ENCODE measurements at regions not wholly inside any gene's neighbourhood (a gene's known extent, or its start where the extent isn't known, plus 50 kb on each side); places are given as distances from the start of the nearest gene placed in this dataset.

- ChIA-PET CTCF (interaction anchor here (0.6 kb wide), 1 partner anchor 1480 kb away, joined by 4 read pairs; no protein-coding TSS in a partner anchor), POLR2A (no interaction called here)
- DNase-seq (ENCODE audit: extremely low spot score), result no peak
- no peak for TF ChIP-seq CTCF (IDR thresholded peaks at IDR 0.05; ENCODE audit: control extremely low read depth, extremely low read depth, low read depth, missing control alignments)
These were observed 89.7 kb downstream of the SPANXN4 start for GRCh38 chrX:143115466-143115865.

- DNase-seq (ENCODE audit: extremely low spot score), result no peak
- CTCF ChIA-PET, result no interaction called here
- no peak for TF ChIP-seq CTCF (IDR thresholded peaks at IDR 0.05; ENCODE audit: control extremely low read depth, extremely low read depth, low read depth, missing control alignments)
- POLR2A ChIA-PET, result no interaction called here
These were observed 70.1 kb downstream of the SPANXN4 start for GRCh38 chrX:143095816-143096215.

- POLR2A ChIA-PET, result no interaction called here
- CTCF ChIA-PET, result no interaction called here
- TF ChIP-seq CTCF (IDR thresholded peaks at IDR 0.05; ENCODE audit: control extremely low read depth, extremely low read depth, low read depth, missing control alignments), result no peak
- no peak for DNase-seq (ENCODE audit: extremely low spot score)
These were observed 69.6 kb downstream of the SPANXN4 start for GRCh38 chrX:143095321-143095720.

- ChIA-PET CTCF (no interaction called here), POLR2A (no interaction called here)
- TF ChIP-seq CTCF (IDR thresholded peaks at IDR 0.05; ENCODE audit: control extremely low read depth, extremely low read depth, low read depth, missing control alignments), result no peak
- no peak for DNase-seq (ENCODE audit: extremely low spot score)
These were observed 68.8 kb downstream of the SPANXN4 start for GRCh38 chrX:143094417-143095023.
